SU-DHL-6 (cell line): ENCODE measurements at regions not wholly inside any gene's neighbourhood (a gene's known extent, or its start where the extent isn't known, plus 50 kb on each side); places are given as distances from the start of the nearest gene placed in this dataset.

Source experiments
- CTCF ChIP-seq: fragments of 200-600 bp; sonication (generic); IDR thresholded peaks from one replicate; pipeline ENCODE4 v1.5.1; 2017; ENCODE audit warnings: antibody characterized with exemption, mild to moderate bottlenecking, low read length, moderate library complexity; ENCODE audit not compliant: insufficient read depth, poor library complexity, severe bottlenecking
- EZH2phosphoT487 ChIP-seq: fragments of 200-600 bp; sonication (generic), shearing (Covaris generic); conservative IDR thresholded peaks from 2 replicates; pipeline ENCODE4 v1.6.1; 2018; ENCODE audit warnings: mild to moderate bottlenecking, antibody characterized with exemption, low read length, moderate library complexity, mixed read lengths

DNA sequence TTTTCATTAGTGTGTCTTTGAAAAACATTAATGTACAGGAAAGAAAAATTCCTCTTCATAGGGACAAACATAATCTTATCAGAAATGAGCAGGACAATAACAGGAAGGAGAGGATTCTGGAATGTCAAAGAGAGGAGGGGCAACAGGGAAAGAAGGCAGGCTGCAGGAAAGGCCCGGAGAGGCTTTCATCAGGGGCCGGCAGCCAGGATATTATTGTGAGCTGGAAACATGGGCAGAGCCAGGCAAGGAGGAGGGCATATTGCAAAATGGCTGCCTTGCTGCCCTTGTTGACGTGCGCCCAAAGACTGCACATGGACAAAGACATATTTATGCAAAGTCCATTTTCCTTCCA is 433.7 kb downstream of the ETS1 start:
- TF ChIP-seq CTCF (no peak), EZH2phosphoT487 (no peak)
